ENCODE measurements at regions not wholly inside any gene's neighbourhood (a gene's known extent, or its start where the extent isn't known, plus 50 kb on each side); places are given as distances from the start of the nearest gene placed in this dataset.

GRCh38 chr3:30258426-30259392 is 347.7 kb upstream of the TGFBR2 start:
- H3K36me3 ChIP-seq (ENCODE audit: control insufficient read depth, insufficient read depth, low read length), result no peaks in the 10 kb centered on the region
- no peak for TF ChIP-seq CTCF (IDR thresholded peaks at IDR 0.05; ENCODE audit: insufficient read depth, low read length, poor library complexity, severe bottlenecking)
- no peak for DNase-seq (ENCODE audit: low read depth)
- H3K27me3 ChIP-seq (ENCODE audit: control insufficient read depth, insufficient read depth, low read length), result no peaks in the 10 kb centered on the region
- no peak overlapping the region for H3K4me3 ChIP-seq (ENCODE audit: low read depth, low read length)

GRCh38 chr3:30259730-30260129 is 346.7 kb upstream of the TGFBR2 start:
- Histone ChIP-seq H3K4me3 (ENCODE audit: low read depth, low read length) (no peak overlapping the region), H3K36me3 (ENCODE audit: control insufficient read depth, insufficient read depth, low read length) (no peaks in the 10 kb centered on the region), H3K27me3 (ENCODE audit: control insufficient read depth, insufficient read depth, low read length) (no peaks in the 10 kb centered on the region)
- no peak for DNase-seq (ENCODE audit: low read depth)
- no peak for TF ChIP-seq CTCF (IDR thresholded peaks at IDR 0.05; ENCODE audit: insufficient read depth, low read length, poor library complexity, severe bottlenecking)

- Histone ChIP-seq H3K27me3 (ENCODE audit: control insufficient read depth, insufficient read depth, low read length) (no peaks in the 10 kb centered on the region), H3K36me3 (ENCODE audit: control insufficient read depth, insufficient read depth, low read length) (no peaks in the 10 kb centered on the region), H3K4me3 (ENCODE audit: low read depth, low read length) (no peak overlapping the region)
- no peak for DNase-seq (ENCODE audit: low read depth)
- TF ChIP-seq CTCF (IDR thresholded peaks at IDR 0.05; ENCODE audit: insufficient read depth, low read length, poor library complexity, severe bottlenecking), result no peak
Measured at GRCh38 chr3:30260762-30261161, 345.6 kb upstream of the TGFBR2 start.

- DNase-seq (ENCODE audit: low read depth), result no peak
- no peak for TF ChIP-seq CTCF (IDR thresholded peaks at IDR 0.05; ENCODE audit: insufficient read depth, low read length, poor library complexity, severe bottlenecking)
- H3K36me3 ChIP-seq (ENCODE audit: control insufficient read depth, insufficient read depth, low read length), result no peaks in the 10 kb centered on the region
- no peaks in the 10 kb centered on the region for H3K27me3 ChIP-seq (ENCODE audit: control insufficient read depth, insufficient read depth, low read length)
- H3K4me3 ChIP-seq (ENCODE audit: low read depth, low read length), result no peak overlapping the region
Measured at GRCh38 chr3:30263238-30263924, 343.0 kb upstream of the TGFBR2 start.

- Histone ChIP-seq H3K4me3 (ENCODE audit: low read depth, low read length) (no peak overlapping the region), H3K36me3 (ENCODE audit: control insufficient read depth, insufficient read depth, low read length) (no peaks in the 10 kb centered on the region), H3K27me3 (ENCODE audit: control insufficient read depth, insufficient read depth, low read length) (no peaks in the 10 kb centered on the region)
- DNase-seq (ENCODE audit: low read depth), result no peak
- TF ChIP-seq CTCF (IDR thresholded peaks at IDR 0.05; ENCODE audit: insufficient read depth, low read length, poor library complexity, severe bottlenecking), result no peak
Measured at GRCh38 chr3:30263925-30264313, 342.5 kb upstream of the TGFBR2 start.
